ENCODE measurements at regions not wholly inside any gene's neighbourhood (a gene's known extent, or its start where the extent isn't known, plus 50 kb on each side); places are given as distances from the start of the nearest gene placed in this dataset.

GRCh38 chr4:57443308-57443707, 333.1 kb upstream of the IGFBP7 start:
- no peak for TF ChIP-seq CTCF (IDR thresholded peaks at IDR 0.05)
- TF ChIP-seq EP300 (IDR thresholded peaks at IDR 0.05), result no peak
- no peak for TF ChIP-seq POLR2AphosphoS5 (IDR thresholded peaks at IDR 0.05)
- TF ChIP-seq POLR2A (IDR thresholded peaks at IDR 0.05), result no peak
